Gastrocnemius medialis (tissue), 4 donors: ENCODE measurements at regions not wholly inside any gene's neighbourhood (a gene's known extent, or its start where the extent isn't known, plus 50 kb on each side); places are given as distances from the start of the nearest gene placed in this dataset.

Experiments used
- ATAC-seq, 2 donors: fragments of 150-250 bp; one replicate each; pipeline ENCODE4 v1.9.1; 2016
- DNase-seq, 2 donors: peaks; one replicate each; pipeline ENCODE4 v3.0.0-alpha.2; 2019
- H3K27ac ChIP-seq, 4 donors: fragments of 200-600 bp; sonication (generic); 1 replicate in 1 of 4; 2 replicates in 3 of 4; pipeline ENCODE4 v1.5.1; 2016 to 2018; ENCODE audit warnings: mild to moderate bottlenecking in 2 of 4, moderate library complexity in 1 of 4
- H3K27me3 ChIP-seq, 3 donors: fragments of 200-600 bp; sonication (generic) in 2 of 3; 1 replicate in 1 of 3; 2 replicates in 2 of 3; pipeline versions ENCODE4 v1.5.1 to v1.6.0; 2016 to 2019; ENCODE audit warnings: mild to moderate bottlenecking in 1 of 3, moderate library complexity in 1 of 3
- H3K36me3 ChIP-seq, 2 donors: fragments of 200-600 bp; sonication (generic) in 1 of 2; one replicate each; pipeline ENCODE4 v1.5.1; 2017 to 2018
- H3K4me1 ChIP-seq, 2 donors: fragments of 200-600 bp; sonication (generic) in 1 of 2; one replicate each; pipeline ENCODE4 v1.5.1; 2016 to 2017; ENCODE audit warnings: mild to moderate bottlenecking in 2 of 2
- H3K4me3 ChIP-seq, 4 donors: fragments of 200-600 bp; sonication (generic) in 3 of 4; 1 replicate in 1 of 4; 2 replicates in 3 of 4; pipeline ENCODE4 v1.5.1; 2016 to 2019; ENCODE audit warnings: mild to moderate bottlenecking in 2 of 4
- H3K9me3 ChIP-seq, 3 donors: fragments of 200-600 bp; sonication (generic) in 2 of 3; 1 replicate in 1 of 3; 2 replicates in 2 of 3; pipeline ENCODE4 v1.5.1; 2016 to 2019
- POLR2A ChIP-seq, 2 donors: fragments of 450-650 bp; IDR thresholded peaks; one replicate each; pipeline ENCODE4 v1.6.1; 2017; ENCODE audit warnings: antibody characterized with exemption in 2 of 2, mild to moderate bottlenecking in 2 of 2, moderate library complexity in 2 of 2
- in situ Hi-C, 4 donors: fragments of 200-750 bp; cut with MboI; loops; one replicate each; pipeline versions ENCODE4 v1.15.0 to v1.8.0; 2017; ENCODE audit warnings: low sequenced_read_pairs in 4 of 4
- intact Hi-C: fragments of 100-400 bp; cut with DNase I; formaldehyde crosslinking; loops from one replicate; pipeline ENCODE4 v1.15.1; 2023; ENCODE audit warnings: low total_unique reads
- TF ChIP-seq, protein P1 (sequence below), 5 experiments: fragments of 450-650 bp in 3 of 5; fragments of 200-600 bp in 2 of 5; sonication (generic) in 2 of 5; IDR thresholded peaks in 4 of 5; conservative IDR thresholded peaks in 1 of 5; 1 replicate in 4 of 5; 2 replicates in 1 of 5; pipeline ENCODE4 v1.5.1; 2016 to 2019; ENCODE audit warnings: antibody characterized with exemption in 5 of 5, mild to moderate bottlenecking in 3 of 5, moderate library complexity in 3 of 5

DNA sequence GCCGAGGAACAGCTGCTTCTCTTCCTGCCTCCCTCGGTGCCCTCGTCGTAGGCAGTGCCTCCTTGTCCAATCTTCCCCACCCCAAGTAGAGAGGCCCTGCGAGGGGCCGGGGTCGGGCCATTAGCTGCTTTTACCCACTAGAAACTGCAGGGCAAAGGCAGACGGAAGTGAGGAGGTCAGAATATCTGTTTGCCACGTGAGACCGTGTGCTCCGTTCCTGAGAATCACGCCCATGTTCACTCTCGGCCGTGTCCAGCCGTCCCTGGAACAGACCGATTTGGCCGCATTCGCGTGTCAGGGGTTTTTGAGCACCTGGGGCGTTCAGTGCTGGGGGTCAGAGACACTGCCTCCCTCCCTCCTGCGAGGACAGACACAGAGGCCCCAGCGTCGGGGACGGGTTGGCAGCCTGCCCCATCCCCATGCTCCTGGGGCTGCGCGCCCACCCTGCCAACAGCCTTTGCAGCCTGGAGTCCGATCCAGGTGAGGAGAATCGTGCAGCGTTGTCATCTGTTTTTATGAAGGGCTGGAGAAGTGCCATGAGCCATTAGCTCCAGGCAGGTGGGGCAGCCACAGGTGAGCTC lies 982.2 kb downstream of the BRD1 start:
- Histone ChIP-seq H3K27ac (no peak overlapping the region), H3K36me3 (no peaks in the 10 kb centered on the region), H3K9me3 (no peaks in the 10 kb centered on the region), H3K4me1 (no peaks in the 10 kb centered on the region), H3K27me3 (no peaks in the 10 kb centered on the region), H3K4me3 (no peak overlapping the region)
- DNase-seq (no peak), ATAC-seq (no peak)
- intact Hi-C loops, result no loop called here
- TF ChIP-seq, protein P1, sequence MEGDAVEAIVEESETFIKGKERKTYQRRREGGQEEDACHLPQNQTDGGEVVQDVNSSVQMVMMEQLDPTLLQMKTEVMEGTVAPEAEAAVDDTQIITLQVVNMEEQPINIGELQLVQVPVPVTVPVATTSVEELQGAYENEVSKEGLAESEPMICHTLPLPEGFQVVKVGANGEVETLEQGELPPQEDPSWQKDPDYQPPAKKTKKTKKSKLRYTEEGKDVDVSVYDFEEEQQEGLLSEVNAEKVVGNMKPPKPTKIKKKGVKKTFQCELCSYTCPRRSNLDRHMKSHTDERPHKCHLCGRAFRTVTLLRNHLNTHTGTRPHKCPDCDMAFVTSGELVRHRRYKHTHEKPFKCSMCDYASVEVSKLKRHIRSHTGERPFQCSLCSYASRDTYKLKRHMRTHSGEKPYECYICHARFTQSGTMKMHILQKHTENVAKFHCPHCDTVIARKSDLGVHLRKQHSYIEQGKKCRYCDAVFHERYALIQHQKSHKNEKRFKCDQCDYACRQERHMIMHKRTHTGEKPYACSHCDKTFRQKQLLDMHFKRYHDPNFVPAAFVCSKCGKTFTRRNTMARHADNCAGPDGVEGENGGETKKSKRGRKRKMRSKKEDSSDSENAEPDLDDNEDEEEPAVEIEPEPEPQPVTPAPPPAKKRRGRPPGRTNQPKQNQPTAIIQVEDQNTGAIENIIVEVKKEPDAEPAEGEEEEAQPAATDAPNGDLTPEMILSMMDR (IDR thresholded peaks at IDR 0.05 in 4 of 5, conservative IDR thresholded peaks at IDR 0.05 in 1 of 5), result no peak
- no peak for TF ChIP-seq POLR2A (IDR thresholded peaks at IDR 0.05)
- in situ Hi-C loops, result no loop called here

- no peak overlapping the region for H3K27ac ChIP-seq
- TF ChIP-seq, protein P1 (IDR thresholded peaks at IDR 0.05 in 4 of 5, conservative IDR thresholded peaks at IDR 0.05 in 1 of 5), result no peak
- TF ChIP-seq POLR2A (IDR thresholded peaks at IDR 0.05), result no peak
- H3K4me3 ChIP-seq, result no peak overlapping the region
- H3K4me1 ChIP-seq, result no peaks in the 10 kb centered on the region
- DNase-seq (no peak), ATAC-seq (no peak)
- no peaks in the 10 kb centered on the region for H3K36me3 ChIP-seq
- no peaks in the 10 kb centered on the region for H3K9me3 ChIP-seq
- in situ Hi-C loops (no loop called here), intact Hi-C loops (no loop called here)
- no peaks in the 10 kb centered on the region for H3K27me3 ChIP-seq
Observed at GRCh38 chr22:48844056-48844675, 983.5 kb downstream of the BRD1 start.

- Histone ChIP-seq H3K9me3 (no peaks in the 10 kb centered on the region), H3K36me3 (no peaks in the 10 kb centered on the region), H3K27me3 (no peaks in the 10 kb centered on the region), H3K4me3 (no peak overlapping the region), H3K4me1 (no peaks in the 10 kb centered on the region), H3K27ac (no peak overlapping the region)
- no peak for DNase-seq
- in situ Hi-C loops, result no loop called here
- intact Hi-C loops, result no loop called here
- TF ChIP-seq, protein P1 (IDR thresholded peaks at IDR 0.05 in 4 of 5, conservative IDR thresholded peaks at IDR 0.05 in 1 of 5), result no peak
- no peak for TF ChIP-seq POLR2A (IDR thresholded peaks at IDR 0.05)
- ATAC-seq, result no peak
Observed at GRCh38 chr22:48843640-48844039, 984.0 kb downstream of the BRD1 start.

DNA sequence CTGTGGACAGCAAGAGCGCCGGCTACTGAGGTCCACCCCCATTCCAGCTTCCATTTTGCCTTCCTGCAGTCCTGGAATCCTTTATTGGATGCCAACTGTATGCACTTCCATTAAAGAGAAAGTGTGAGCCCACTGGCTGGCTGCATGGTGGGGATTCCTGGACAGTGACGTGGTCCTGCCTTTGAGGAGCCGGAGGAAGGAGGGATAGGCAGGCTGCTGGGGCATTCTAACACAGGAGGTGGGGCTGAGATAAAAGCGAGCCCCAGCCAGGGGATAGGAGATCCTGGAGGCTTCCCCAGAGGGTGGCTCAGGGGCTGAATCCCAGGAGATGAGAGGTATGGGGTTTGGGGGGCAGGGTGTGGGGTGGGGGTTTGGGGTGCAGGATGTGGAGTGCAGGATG lies 984.7 kb downstream of the BRD1 start:
- DNase-seq, result no peak
- intact Hi-C loops (no loop called here), in situ Hi-C loops (no loop called here)
- no peak for TF ChIP-seq POLR2A (IDR thresholded peaks at IDR 0.05)
- TF ChIP-seq, protein P1 (IDR thresholded peaks at IDR 0.05 in 4 of 5, conservative IDR thresholded peaks at IDR 0.05 in 1 of 5), result no peak
- no peaks in the 10 kb centered on the region for H3K9me3 ChIP-seq
- H3K4me1 ChIP-seq, result no peaks in the 10 kb centered on the region
- H3K36me3 ChIP-seq, result no peaks in the 10 kb centered on the region
- no peak overlapping the region for H3K4me3 ChIP-seq
- no peak overlapping the region for H3K27ac ChIP-seq
- ATAC-seq, result no peak
- no peaks in the 10 kb centered on the region for H3K27me3 ChIP-seq

DNA sequence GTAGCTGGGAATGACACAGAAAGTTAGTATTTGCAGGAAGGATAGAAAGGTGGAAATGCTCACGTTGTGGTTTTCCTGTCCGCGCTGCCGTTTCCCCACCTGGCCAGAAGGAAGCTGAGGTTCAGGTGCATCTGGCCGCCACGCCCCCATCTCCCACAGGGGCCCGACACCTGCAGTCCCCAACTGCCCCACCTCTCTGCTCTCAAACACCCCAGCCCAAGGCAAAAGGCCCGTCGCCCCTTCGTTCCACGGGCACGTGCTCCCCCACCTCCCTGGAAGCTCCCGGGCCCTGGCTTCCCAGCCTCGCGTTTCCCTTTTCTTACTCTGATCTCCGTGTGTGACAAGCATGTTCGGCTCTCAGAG lies 985.1 kb downstream of the BRD1 start:
- H3K9me3 ChIP-seq, result no peaks in the 10 kb centered on the region
- in situ Hi-C loops, result no loop called here
- no peak overlapping the region for H3K4me3 ChIP-seq
- no peak for ATAC-seq
- no peak overlapping the region for H3K27ac ChIP-seq
- no peaks in the 10 kb centered on the region for H3K27me3 ChIP-seq
- no peak for DNase-seq
- TF ChIP-seq, protein P1 (IDR thresholded peaks at IDR 0.05 in 4 of 5, conservative IDR thresholded peaks at IDR 0.05 in 1 of 5), result no peak
- TF ChIP-seq POLR2A (IDR thresholded peaks at IDR 0.05), result no peak
- intact Hi-C loops, result no loop called here
- H3K36me3 ChIP-seq, result no peaks in the 10 kb centered on the region
- H3K4me1 ChIP-seq, result no peaks in the 10 kb centered on the region
